Skeletal muscle satellite cell (primary cell): ENCODE measurements at regions not wholly inside any gene's neighbourhood (a gene's known extent, or its start where the extent isn't known, plus 50 kb on each side); places are given as distances from the start of the nearest gene placed in this dataset.
"Not testable (repeated sequence)": the region's sequence is repeated elsewhere in the genome, so short reads cannot be mapped to it uniquely, and the experiment has no call there.

ENCODE experiments used
- H3K27me3 ChIP-seq: 2 replicates; pipeline ENCODE4 v1.7.0; 2013; ENCODE audit warnings: low read length; ENCODE audit not compliant: control insufficient read depth, insufficient read depth
- H3K36me3 ChIP-seq: 2 replicates; pipeline ENCODE4 v1.7.0; 2013; ENCODE audit warnings: mild to moderate bottlenecking, control low read depth, low read length; ENCODE audit not compliant: insufficient read depth
- H3K4me1 ChIP-seq: 2 replicates; pipeline ENCODE4 v1.7.0; 2013; ENCODE audit warnings: low read length; ENCODE audit not compliant: control insufficient read depth, insufficient read depth
- H3K4me2 ChIP-seq: 2 replicates; pipeline ENCODE4 v1.7.0; 2013; ENCODE audit warnings: mild to moderate bottlenecking, low read length
- H3K4me3 ChIP-seq: 2 replicates; pipeline ENCODE4 v1.7.0; 2013; ENCODE audit warnings: low read length
- H3K9ac ChIP-seq: 2 replicates; pipeline ENCODE4 v1.7.0; 2013; ENCODE audit warnings: mild to moderate bottlenecking, low read depth, low read length, moderate library complexity
- H3K9me3 ChIP-seq: replicated peaks from 2 replicates; pipeline ENCODE4 v1.7.0; 2013; ENCODE audit warnings: mild to moderate bottlenecking, control low read depth, low read length

DNA sequence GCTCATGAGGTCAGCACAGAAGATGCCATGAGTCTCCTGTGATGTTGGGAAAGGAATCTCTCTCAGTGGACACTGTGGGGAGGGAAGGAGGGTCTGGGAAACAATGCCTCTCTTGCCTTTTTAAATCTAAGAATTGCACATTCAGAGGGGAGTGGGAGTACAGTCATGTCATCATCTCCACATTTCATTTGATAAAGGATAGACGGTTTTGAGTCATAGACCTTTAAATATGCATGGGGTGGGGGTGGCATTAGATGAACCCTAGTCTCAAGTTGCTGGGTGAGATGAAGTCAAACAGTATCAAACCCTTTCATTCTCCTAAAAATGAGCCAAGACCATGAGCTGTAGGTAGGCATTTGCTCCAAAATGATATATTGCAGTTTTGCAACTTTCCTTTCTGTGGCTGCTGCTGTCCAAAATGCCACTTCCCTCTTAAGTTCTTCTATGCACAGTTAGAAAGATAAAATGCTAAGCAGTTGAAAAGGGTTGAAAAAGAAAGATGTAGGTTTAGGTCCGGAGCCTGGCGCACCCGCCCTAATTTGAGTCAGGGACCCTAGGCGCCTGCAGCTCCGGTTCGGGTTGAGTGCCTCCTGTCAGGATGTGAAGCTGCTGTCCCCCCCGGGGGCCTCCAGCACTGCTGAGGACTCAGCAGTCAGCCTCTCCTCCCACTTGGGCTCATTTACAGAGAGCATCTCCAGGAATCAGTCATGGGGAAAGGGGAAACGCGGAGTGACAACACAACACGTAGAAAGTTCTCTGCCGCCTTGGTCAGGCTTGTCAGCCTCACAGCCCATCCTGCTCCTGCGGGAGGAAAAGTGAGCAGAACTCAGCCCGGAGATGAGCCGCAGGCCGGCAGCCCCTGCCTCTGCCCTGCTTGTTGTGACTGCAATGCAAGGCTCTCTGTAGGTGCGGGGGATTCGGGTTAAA is 479.3 kb upstream of the RUNX1 start:
- Histone ChIP-seq H3K4me1 (peaks cover 34% of the 10 kb centered on the region), H3K4me3 (peak overlapping the region; percentile 11), H3K27me3 (no peaks in the 10 kb centered on the region), H3K9ac (no peak overlapping the region), H3K4me2 (peak overlapping the region; percentile 60), H3K9me3 (no peaks in the 10 kb centered on the region), H3K36me3 (no peaks in the 10 kb centered on the region)

DNA sequence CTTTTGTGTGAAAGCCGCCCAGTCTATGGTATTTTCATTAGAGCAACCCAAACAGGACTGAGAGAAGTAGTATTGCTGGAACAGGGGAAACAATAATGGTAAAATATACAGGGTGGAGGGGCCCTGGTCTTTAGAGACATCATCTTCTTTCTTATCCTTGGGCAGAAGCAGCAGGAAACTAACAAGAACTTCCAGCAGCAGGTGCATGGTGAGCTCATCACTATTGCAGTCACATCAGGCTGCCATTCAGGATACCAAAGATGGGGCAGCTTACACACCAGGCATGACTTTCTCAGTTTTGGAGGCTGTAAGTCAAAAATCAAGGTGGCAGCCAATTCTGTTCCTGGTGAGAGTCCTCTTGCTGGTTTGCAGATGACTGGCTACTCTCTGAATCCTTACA is 478.3 kb upstream of the RUNX1 start:
- Histone ChIP-seq H3K4me1 (peaks cover 34% of the 10 kb centered on the region), H3K4me3 (no peak overlapping the region), H3K9ac (no peak overlapping the region), H3K9me3 (no peaks in the 10 kb centered on the region), H3K4me2 (no peak overlapping the region), H3K36me3 (no peaks in the 10 kb centered on the region), H3K27me3 (no peaks in the 10 kb centered on the region)

DNA sequence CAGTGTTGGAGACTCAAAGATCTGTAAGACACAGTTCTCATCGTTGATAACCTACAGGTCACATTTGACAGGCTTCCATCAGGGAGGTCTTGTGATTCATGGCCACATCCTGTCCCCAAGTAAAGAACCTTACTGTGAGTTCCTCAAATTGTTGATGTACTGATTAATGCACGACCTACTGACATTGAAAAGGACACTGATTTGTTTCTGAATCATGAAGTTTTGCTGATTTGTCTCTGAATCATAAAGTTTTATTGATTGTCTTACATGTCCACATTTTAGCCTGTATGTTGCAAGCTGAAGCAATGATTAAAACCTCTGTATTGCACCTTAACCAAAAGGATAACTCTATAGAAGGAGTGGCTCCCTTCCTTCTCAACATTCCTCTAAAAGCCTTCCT is 476.3 kb upstream of the RUNX1 start:
- Histone ChIP-seq H3K36me3 (no peaks in the 10 kb centered on the region), H3K4me3 (peak overlapping the region; percentile 10), H3K4me2 (peak overlapping the region; percentile 16), H3K4me1 (peaks cover 34% of the 10 kb centered on the region), H3K9me3 (no peaks in the 10 kb centered on the region), H3K9ac (no peak overlapping the region), H3K27me3 (no peaks in the 10 kb centered on the region)

DNA sequence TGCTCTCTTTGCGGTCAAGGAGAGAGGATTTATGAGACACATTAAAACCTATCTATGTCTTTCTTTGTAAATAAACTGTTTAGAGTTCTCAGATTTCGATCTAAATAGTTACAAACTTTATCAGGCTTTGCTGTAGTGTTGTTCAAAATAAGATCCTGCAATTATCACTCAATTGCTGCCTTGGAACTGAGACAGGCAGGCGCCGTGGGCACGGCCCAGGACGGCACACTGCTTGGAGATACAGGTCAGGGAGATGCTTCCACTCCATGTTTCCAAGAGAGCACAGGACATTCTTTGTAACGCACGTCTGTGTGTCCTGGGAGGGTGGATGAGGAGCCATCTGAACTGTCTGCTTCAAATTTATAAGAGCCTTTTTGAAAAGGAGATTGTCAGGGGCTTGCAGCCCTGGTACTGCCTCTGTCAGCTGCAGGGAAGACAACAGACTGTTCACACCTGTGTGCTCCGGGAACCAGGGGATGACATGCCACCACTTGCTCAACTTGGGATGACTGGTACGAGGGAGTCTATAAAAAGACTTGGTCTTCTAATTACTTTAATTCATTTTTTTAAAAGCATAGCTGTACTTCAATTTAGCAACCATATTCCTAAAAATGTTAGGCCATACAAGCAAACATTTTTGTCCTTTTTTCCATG is 472.9 kb upstream of the RUNX1 start:
- Histone ChIP-seq H3K27me3 (no peaks in the 10 kb centered on the region), H3K4me1 (peaks cover 16% of the 10 kb centered on the region), H3K4me2 (no peak overlapping the region), H3K4me3 (no peak overlapping the region), H3K36me3 (no peaks in the 10 kb centered on the region), H3K9ac (no peak overlapping the region), H3K9me3 (no peaks in the 10 kb centered on the region)

DNA sequence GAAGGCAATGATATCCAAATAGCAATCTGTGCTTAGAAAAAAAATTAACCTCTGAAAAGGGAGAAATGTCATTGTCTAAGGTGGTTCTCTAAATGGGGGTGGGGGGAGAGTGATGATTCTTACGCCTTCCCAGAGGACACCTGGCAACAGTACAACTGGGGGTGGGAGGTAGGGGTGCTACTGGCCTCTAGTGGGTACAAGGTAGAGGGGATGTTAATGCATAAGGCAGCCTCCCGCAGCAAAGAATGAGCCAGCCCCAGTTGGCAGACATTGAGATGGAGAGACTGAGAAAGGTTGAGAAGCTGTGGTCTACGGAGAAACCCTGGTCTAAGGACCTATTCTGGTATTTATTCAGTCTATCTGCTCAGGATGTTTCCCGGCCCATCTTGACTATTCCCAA is 472.2 kb upstream of the RUNX1 start:
- Histone ChIP-seq H3K9me3 (no peaks in the 10 kb centered on the region), H3K36me3 (no peaks in the 10 kb centered on the region), H3K4me1 (peaks cover 14% of the 10 kb centered on the region), H3K9ac (no peak overlapping the region), H3K27me3 (no peaks in the 10 kb centered on the region), H3K4me2 (no peak overlapping the region), H3K4me3 (no peak overlapping the region)

DNA sequence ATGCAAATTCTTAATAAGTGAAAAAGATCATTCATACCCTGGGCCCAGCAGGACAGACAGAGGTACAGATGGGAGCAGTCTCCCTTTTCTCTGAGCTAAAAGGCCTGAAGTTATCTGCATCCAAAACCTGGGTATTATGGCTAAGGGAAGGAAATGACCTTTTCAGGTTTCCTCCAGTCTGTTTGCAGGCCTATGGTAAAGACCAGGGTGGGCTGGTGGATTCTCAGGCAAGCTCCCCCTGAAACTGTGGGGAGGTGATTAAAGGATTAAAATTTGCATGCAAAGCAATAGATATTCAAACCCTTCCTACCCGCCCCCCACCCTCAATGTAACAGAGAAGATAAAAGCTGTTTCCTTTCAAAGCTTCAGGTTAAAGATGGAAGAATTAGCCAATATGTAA is 471.8 kb upstream of the RUNX1 start:
- Histone ChIP-seq H3K4me2 (no peak overlapping the region), H3K9me3 (no peaks in the 10 kb centered on the region)

DNA sequence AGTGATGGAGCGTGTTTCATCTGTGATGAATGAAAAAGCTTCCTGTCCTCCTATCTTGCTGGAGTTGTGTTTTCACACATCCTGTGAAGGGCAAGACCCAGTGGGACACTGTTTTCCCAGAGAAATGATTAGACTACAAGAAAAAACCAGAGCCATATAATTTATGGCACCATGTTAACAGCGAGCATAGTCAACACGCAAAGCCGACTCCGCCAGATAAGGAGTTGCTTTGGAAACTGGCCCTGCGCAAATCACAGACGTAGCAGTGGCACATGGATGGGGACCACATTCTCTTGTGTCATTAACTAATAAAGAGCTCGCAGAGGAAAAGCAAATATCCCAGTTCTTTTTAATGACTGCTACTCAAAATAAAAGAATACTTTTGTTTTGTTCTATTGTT is 471.2 kb upstream of the RUNX1 start:
- H3K27me3 ChIP-seq: no peaks in the 10 kb centered on the region
- H3K36me3 ChIP-seq: no peaks in the 10 kb centered on the region
- no peak overlapping the region for H3K9ac ChIP-seq
- no peak overlapping the region for H3K4me3 ChIP-seq
- H3K9me3 ChIP-seq: no peaks in the 10 kb centered on the region
- peaks cover 6% of the 10 kb centered on the region for H3K4me1 ChIP-seq
- no peak overlapping the region for H3K4me2 ChIP-seq

More for the DNA sequence above, 471.8 kb upstream of the RUNX1 start:
- no peak overlapping the region for H3K4me3 ChIP-seq
- no peak overlapping the region for H3K9ac ChIP-seq
- peaks cover 10% of the 10 kb centered on the region for H3K4me1 ChIP-seq
- H3K36me3 ChIP-seq: no peaks in the 10 kb centered on the region
- H3K27me3 ChIP-seq: no peaks in the 10 kb centered on the region

DNA sequence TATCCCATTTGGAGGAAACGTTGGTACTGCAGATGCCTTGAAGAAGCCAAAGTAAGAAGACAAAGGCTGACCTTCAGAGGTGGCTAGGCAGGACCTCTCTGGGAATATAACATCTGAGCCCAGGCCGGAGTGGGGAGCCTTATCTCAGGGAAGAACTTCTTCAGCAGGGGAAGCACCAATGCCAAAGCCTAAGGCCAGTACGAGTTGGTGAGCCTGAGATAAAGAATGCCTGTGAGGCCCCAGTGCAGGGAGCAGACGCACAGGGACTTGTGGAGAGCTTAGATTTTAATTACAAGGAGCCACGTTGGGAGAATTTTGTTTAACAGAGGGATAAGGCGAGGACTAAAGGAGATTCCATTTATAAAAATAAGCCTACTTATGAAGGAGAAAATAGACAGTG is 468.8 kb upstream of the RUNX1 start:
- no peaks in the 10 kb centered on the region for H3K4me1 ChIP-seq
- no peak overlapping the region for H3K4me2 ChIP-seq
- H3K27me3 ChIP-seq: no peaks in the 10 kb centered on the region
- no peaks in the 10 kb centered on the region for H3K9me3 ChIP-seq
- no peak overlapping the region for H3K4me3 ChIP-seq
- no peak overlapping the region for H3K9ac ChIP-seq
- no peaks in the 10 kb centered on the region for H3K36me3 ChIP-seq

DNA sequence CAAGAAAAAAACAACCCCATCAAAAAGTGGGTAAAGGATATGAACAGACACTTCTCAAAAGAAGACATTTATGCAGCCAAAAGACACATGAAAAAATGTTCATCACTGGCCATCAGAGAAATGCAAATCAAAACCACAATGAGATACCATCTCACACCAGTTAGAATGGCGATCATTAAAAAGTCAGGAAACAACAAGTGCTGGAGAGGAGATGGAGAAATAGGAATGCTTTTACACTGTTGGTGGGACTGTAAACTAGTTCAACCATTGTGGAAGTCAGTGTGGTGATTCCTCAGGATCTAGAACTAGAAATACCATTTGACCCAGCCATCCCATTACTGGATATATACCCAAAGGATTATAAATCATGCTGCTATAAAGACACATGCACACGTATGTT is 467.2 kb upstream of the RUNX1 start:
- not testable (repeated sequence) for H3K4me3 ChIP-seq, H3K4me2 ChIP-seq, H3K36me3 ChIP-seq, H3K9me3 ChIP-seq, H3K27me3 ChIP-seq, H3K9ac ChIP-seq
- H3K4me1 ChIP-seq: peaks cover 14% of the 10 kb centered on the region

DNA sequence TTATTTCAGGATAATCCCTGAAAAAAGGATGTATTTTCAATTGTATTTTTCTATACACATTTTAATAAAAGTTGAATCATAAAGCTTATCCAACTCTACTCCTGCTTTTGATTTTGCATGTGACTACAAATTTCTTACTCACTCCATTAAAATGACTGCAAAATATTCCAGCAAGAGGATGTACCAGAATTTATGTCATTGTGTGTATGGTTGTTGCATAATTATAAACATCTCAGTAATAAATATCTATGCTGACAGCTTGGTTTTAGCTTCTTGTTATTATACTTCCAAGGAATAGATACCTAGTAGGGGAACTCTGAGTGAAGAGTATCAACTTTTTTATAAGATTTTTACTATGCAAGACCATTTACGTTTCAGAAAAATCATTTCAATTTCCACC is 463.2 kb upstream of the RUNX1 start:
- Histone ChIP-seq H3K4me1 (peaks cover 38% of the 10 kb centered on the region), H3K9ac (no peak overlapping the region), H3K27me3 (no peaks in the 10 kb centered on the region), H3K9me3 (no peaks in the 10 kb centered on the region), H3K4me2 (no peak overlapping the region), H3K4me3 (no peak overlapping the region), H3K36me3 (no peaks in the 10 kb centered on the region)

DNA sequence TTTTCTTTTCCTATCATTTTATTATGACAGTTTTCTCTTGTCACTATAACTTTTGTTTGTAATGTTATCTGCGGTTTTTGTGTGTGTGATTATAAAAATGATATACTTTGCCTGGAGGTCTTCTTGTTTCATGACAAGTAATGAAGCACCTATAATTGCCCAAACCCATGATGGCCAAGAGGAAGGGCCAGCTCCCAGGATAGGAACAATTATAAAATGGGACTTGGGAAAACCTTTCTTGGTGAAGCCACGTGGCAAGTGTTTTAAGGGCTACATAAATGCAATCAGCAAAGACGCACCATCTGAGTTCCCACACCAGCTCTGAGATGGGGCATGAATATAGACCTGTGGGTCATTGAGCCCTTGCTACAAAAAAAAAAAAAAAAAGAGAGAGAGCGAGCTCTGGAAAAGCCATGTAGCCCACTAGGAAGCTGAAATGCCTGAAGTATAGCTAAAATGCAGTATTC is 462.6 kb upstream of the RUNX1 start:
- H3K9ac ChIP-seq: peak overlapping the region; percentile 48
- H3K4me3 ChIP-seq: no peak overlapping the region
- H3K4me1 ChIP-seq: peaks cover 38% of the 10 kb centered on the region
- H3K9me3 ChIP-seq: no peaks in the 10 kb centered on the region
- H3K36me3 ChIP-seq: no peaks in the 10 kb centered on the region
- peak overlapping the region; percentile 55 for H3K4me2 ChIP-seq
- no peaks in the 10 kb centered on the region for H3K27me3 ChIP-seq
